NCI-H82 treated with DMSO at 0.1 percent for 48 hours (cell line): ENCODE measurements at regions not wholly inside any gene's neighbourhood (a gene's known extent, or its start where the extent isn't known, plus 50 kb on each side); places are given as distances from the start of the nearest gene placed in this dataset.
A peak's percentile ranks its signal among the peaks of the same experiment; 100 is the strongest.
"Not testable (repeated sequence)": the region's sequence is repeated elsewhere in the genome, so short reads cannot be mapped to it uniquely, and the experiment has no call there.

ENCODE experiments used
- DNase-seq: peaks from one replicate; lab custom pipeline; 2025; ENCODE audit not compliant: unreplicated experiment; lab: John Stamatoyannopoulos, UW

DNA sequence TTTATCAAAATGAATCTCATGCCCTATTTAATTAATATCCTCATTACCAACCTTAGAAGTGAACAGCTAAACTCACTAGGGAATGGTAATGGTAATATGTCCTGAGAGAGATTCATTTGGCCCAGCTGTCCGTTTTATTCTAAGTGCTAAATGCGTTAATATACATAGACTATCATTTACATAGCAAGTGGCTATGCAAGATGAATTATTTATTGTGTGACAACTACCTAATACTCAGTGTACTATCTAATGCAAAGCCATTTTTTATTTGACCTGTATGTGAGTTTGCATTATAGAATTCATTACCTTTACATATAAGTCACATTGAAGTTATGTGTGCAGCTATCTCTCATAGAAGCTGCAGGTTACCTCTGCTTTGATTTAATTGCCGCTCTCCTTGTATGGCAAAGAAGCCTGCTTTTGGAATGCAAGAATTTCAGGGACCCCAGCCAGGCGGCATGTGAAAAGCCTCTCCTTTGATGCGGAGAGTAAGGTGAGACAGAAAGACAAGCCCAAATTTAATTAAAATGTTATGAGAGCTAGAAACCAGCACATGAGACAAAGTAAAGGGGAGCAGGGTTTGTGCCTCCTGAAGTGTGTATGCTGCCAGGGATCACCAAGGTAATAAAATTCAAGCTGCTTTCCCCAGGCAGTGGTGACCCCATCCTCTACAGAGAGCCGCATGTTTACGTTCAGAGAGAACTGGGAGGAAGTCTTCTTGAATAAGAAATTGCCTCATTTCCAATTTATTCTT, 693.0 kb upstream of the MAP3K7 start:
- no peak for DNase-seq

DNA sequence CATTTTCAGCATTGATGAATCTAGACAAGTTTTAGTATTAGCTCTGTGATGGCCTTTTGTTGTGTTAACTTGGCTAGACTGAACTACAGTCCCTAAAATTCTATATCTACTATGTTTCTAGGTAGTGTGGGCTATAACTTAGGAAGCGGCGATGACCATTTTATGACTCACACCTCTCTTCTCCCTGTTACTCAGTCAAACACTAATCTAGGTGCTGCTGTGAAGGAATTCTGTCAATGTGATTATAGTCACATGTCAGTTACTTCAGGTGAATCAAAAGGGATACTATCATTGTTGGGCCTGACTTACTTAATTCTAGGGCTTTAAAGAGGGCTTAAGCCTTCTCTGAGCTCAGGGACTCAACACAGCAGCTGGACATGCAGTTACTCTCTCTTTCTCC, 691.5 kb upstream of the MAP3K7 start:
- peak; percentile 7 for DNase-seq

DNA sequence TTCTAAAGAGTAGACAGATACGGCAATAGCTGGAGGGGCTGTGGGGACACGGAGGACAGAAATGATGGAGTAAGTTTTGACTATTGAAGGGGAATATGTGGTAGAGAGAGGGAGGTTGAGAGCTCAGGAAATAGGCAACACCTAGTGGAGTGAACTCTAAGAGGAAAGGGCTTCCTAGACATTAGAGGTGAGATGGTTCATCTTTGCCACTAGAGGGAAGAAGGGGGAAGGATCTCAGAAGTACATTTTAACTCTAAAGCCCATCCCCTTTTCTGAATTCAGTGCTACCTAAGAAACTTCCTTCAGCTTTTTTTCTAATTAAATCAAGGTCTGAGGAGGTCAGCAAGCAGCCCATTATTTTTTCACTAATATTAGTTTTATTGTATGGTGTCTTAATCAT, 689.4 kb upstream of the MAP3K7 start:
- peak; percentile 38 for DNase-seq

DNA sequence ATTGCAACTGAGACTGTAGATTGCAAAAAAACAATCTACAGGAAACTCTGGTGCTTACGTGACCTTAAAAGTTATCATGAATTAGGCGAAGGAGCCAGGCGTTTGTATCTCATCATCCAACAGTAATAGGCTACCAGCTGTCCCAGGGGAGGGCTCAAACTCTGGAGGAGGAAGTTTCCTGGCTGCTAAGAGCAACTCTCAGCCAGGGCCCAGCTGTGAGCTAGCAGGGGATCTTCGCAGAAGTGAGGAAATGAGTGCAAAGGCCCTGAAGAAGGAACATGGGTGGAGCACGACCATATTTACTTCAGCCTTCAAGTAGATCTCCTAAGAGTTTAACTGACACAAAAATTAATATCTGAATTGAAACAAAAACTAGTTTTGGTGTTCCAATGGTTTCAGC, 686.9 kb upstream of the MAP3K7 start:
- no peak for DNase-seq

DNA sequence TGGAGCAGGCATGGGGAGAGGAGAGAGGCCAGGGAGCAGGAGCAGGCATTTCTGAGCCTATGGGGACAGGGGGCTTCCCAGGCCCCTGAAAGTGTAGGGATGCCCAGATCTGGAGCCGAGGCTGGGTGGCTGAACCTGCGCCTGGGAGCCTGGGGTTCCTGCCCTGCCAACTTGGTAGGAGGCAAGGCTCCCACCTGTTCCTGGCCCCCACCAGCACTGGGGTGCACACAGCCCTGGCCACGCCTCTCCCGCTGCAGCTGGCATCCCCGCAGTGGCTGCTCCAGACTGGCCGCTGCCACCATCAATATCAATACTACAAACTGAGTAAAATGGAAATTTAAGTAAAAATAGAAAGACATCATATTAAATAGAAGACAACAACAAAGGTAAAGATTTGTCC, 684.9 kb upstream of the MAP3K7 start:
- DNase-seq = no peak

DNA sequence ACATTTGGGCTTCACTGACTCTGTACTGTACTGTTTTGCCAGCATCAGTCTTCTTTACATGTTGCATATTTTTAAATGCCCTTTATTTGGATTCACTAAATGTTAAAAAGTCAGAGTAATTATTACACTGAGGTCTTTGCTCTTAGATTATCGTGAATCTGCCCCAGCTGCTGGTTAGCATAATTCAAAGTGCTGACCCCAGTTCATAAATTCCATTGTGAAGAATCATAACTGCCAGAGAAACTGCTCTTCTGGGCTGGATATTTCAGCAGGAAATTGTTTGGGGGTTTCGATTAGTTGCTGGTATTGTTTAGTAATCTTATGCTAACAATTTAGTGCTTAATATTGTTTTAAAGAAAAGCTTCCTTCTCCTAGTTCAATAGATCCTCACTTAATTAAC, 682.1 kb upstream of the MAP3K7 start:
- DNase-seq = no peak

DNA sequence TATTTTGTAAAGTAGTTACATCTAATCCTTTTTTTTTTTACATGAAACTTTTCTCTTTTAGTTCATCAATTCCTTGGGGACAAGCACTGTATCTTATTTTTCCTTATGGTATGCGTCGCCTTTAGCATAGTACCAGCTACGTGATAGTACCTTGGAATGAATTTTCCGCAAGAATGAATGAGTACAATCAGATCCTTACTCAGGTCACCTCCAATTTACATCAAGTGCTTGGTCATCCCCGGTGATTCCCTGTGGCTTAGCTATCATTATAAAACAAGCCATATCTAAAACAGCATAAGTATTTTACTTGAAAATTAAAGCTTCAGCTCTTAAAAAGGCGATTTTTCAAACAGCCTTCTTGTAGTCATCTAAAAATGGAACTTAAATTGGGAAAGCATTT, 680.4 kb upstream of the MAP3K7 start:
- no peak for DNase-seq

DNA sequence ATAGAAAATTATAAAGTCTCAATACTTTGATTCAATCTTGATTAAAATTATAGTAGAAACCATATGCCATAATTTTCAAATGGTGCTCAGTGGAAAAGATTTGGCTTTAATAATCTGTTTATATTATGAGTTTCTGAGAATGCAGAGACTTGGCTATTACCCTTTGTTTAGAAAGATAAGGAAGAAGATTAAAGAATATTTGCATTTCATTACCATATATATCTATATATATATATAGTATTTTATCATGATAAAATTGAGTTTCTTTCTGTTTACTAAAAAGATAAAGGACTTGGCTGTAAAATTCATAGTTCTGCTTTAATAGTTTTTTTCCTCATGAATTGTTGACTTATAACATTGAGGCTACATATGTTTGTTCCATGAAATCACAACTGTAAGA, 679.3 kb upstream of the MAP3K7 start:
- DNase-seq = no peak

DNA sequence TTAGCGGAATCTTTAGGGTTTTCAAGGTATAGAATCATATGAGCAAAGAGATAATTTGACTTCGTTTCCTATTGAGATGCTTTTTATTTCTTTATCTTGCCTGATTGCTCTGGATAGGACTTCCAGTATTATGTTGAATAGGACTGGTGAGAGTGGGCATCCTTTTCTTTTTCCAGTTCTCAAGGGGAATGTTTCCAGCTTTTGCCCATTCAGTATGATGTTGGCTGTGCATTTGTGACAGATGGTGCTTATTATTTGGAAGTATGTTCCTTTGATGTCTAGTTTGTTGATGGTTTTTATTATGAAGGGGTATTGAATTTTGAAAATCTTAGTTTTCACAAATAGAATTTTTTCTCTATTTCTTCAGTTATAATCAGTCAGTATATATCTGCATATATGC, 656.6 kb upstream of the MAP3K7 start:
- DNase-seq = no peak

DNA sequence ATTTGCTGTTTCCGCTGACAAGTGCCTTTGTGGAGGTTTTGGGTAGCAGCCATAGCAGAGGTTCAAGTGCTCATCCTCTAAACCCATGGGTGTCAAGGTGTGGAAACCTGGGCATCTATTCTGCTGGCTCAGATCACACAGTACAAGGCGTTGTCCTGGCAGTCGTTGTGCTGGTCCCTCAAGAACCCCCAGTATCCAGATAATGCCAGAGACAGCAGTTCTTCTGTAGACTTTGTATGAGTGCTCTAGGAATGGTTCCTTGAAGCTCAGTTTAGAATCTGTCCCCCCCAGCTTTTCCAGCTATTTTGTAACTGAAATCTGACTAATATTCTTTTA, 655.7 kb upstream of the MAP3K7 start:
- DNase-seq = no peak

DNA sequence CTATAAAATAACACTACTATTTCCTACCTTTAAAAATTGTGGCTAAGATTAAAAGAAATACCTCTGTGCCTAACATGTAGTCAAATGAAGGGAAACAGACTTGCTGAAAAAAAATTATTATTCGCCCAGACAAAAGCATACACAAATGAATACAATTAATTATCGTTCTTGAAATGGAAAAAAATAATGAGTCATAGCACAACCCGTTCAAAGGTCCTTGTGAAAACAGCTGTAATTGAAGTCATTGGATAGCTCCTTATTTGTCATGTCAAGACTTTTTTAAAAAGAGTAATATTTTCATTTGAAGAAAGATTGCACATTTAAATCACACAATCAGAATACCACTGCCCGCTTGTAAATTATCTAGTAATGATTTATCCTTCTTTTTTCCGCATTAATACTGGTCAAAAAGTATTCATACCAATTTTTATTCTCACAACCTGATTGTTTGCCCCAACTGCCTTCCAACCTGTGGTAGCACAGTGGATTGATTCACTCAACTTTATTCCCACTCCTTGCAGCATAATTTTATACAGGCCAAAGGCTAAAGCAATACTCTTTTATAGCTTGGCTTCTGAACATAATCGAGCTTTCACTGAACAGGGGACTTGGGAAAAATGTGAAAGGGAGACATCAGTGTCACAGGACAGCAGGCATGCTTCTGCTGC, 655.2 kb upstream of the MAP3K7 start:
- DNase-seq = no peak

DNA sequence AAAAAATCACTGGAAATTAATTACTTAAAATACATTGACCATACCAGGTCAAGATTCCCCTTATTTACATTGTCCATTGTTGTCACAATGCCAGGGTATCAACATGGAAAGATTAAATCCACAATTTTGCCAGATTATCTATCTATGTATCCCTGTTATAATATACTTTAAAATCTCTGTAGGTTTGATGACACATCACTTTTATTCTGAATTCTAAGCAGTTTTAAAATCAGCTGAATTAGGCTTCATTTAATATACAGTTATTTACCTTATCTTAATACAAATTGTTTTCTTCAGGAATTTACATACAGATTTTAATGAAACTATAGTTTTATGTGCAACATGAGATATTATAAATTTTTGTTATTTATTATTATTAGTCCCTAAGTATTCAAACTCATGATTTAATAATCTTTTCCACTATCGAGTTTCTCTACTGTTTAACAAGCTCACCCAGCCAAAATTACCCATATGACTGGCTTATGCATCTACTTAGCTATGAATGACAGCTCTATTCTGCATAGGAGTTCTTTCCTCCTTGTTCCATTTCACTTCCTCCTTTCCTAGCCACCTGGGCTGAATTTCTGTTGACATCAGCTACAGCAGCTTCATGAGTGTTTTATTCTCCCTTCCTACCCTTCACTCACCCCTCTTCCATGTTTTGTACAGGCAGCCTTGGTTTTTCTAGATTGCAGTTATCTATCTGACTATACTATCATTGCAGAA, 654.2 kb upstream of the MAP3K7 start:
- no peak for DNase-seq

DNA sequence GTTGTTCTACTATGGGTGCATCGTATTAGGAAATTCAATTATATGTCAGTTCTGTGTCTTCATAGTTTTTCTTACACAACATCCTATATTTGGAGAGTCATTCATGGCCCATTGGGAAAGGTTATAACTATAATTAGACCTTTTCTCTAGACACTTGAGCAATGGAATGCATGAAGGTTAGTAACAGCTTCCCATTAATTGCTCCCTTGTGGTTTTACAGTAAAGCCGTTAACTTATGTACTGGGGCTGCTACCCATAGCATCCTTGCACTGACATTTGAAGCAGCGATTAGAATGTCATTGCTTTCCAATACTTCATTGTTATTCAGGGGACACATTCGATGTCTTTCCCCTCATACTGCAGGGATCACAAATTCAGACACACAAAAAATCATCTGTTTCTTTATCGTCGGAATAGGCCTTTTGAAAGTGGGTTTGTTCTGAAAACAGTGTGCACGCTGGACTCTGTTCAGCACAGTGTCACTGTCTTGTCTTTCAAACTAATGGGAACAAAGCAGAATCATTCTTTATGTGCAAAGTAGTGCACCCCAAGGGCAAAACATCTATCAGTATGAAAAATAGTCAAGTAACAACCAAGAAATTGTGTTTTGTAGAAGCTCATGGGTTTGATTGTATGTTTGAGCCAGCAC, 634.3 kb upstream of the MAP3K7 start:
- no peak for DNase-seq

DNA sequence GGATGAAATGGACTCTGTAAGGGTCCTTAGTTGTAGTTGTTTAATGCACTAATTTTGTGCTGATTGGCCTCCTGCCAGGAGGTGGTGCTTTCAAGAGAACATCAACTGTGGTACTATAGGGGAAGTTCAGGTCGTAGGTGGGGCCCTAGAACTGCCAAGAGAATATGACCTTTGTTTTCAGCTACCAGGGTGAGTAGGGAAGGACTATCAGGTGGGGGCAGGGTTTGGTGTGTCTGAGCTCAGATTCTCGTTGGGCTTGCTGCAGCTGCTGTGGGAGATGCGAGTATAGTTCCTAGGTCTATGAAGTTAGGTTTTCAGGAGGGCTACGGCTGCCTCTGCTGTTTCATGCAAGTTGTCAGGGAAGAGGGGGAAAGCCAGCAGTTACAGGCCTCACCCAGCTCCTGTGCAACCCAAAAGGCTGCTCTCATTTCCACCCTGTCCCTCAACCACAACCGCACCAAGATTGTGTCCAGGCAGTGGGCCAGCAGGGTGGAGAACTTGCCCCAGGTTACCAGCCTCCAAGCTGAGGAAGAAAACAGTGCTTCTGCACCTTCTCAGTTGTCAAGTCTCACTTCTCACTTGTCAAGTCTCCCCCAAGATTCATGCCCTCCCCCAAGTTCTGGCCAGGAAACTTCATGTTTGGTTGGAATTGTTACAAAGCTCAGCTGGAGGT, 626.5 kb upstream of the MAP3K7 start:
- no peak for DNase-seq

DNA sequence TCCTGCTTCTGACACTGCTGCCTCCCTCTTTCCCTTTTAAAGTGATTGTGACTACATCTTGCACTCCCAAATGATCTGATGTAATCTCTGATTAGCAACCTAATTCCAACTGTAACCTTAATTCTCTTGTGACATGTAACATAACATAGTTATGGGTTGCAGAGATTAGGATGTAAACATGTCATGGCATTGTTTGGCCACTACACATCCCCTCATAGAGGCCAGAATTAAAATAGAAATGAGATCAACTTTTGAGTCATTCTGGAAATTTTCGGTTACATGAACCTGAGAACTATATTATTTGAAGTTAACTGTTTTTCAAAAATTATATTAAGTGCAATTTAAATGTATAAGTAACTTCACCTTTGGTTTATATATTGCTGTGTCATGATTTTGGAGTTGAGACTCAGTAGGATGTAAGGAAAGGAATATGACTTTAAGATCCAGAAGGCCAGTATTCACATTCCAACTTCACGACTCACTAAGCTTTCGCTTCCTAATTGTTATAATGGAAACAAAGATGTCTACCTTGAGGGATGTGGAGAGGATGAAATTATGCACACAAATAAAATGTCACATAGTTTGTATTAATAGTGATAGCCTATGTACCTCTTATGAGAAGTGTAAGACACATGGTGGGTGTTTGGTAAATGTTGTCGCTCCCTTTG, 611.9 kb upstream of the MAP3K7 start:
- DNase-seq = no peak

DNA sequence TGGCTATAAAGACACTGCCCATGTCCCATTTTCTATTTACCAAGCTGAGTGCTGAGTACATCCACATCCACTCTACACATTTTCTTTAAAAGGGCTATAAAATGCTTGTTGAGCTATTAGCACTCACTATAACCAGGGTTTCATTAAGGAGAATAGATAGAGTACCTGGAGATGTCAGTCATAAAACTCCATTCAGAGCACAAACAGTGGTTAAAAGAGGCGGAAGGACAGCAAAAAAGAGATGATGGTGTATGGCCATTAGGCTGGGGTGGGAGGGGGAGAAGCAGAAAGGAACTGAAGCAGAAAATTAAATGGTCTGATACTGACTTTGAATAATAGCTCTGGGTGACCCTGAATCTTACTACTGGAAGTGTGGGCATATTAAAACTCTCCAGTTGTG, 609.9 kb upstream of the MAP3K7 start:
- no peak for DNase-seq

DNA sequence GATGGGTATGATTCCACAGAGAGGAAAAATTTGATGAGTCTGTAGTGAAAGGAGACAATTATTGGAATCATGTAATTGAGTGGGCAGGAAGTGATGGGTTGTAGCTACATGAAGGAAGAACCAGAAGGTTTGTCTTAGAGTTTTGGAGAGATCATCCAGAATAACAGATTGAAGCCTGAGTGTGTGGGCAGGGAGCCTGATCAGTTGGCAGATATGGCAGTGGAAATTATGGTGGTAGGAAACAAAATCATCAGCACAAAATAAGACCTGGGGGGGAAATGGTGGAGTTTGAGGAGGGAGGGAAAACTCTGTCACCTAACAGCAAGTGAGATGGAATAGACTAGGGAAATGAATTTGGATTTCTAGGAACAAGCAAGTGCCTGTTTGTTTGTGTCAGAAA, 606.6 kb upstream of the MAP3K7 start:
- no peak for DNase-seq

DNA sequence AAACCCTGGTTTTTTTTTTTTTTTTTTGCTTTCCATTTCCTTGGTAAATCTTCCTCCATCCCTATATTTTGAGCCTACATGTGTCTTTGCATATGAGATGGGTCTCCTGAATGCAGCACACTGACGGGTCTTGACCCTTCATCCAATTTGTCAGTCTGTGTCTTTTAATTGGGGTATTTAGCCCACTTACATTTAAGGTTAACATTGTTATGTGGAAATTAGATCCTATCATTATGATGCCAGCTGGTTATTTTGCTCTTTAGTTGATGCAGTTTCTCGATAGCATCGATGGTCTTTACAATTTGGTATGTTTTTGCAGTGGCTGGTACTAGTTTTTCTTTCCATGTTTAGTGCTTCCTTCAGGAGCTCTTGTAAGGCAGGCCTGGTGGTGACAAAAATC, 603.2 kb upstream of the MAP3K7 start:
- not testable (repeated sequence) for DNase-seq

DNA sequence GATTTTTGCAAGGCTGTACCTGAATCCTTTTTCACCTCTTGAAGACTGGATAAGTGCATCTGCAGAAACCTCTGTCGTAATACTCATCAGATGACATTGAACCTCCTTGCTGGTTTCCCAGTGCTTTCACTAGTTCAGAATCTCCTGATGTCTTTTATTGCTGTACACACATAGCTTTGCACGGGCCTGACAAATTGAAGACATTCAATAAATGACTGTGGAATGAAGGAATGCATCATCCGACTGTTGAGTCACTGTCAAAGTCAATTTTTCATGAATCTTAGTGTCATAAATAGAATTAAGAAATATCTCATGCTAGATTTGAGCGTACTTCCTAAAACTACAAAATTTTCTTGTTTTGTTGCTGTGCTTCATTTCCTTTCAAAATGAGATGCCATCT, 598.2 kb upstream of the MAP3K7 start:
- no peak for DNase-seq

DNA sequence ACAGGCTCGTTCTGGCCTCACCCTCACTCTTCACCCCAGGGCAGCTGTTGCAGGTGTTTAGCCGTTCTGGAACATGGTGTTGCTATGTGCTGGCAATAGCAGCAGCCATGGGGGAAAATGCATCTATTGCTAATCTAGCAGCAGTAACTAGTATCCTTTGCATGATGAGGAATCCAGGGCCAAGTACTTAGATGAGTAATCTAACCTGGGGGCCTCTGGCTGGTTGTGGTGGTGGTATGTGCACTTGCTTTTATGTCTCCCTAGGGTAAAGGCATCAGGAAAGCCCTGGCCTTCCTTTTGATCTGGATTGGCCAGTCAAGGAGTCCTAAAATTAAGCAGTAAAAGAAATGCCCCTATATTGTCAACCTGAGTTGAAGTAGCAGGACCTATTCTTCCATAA, 594.5 kb upstream of the MAP3K7 start:
- no peak for DNase-seq

DNA sequence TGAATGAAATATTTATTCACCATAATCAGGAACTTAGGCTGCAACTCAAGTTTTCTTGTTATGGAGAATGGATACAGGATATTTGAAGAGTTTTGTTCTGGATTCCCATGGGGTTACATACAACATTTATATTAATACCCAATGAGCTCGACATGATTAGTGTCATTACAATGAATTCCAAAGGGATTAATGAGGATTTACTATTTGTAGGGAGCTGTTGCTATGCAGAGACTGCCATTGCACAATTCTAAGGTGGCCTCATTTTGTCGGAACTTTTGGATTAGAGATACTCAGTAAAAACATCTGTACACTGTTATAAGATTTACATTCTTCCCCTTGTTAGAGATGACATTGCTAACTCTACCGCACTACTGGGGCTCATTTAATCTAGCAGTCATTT, 586.8 kb upstream of the MAP3K7 start:
- no peak for DNase-seq
